ENCODE measurements at regions not wholly inside any gene's neighbourhood (a gene's known extent, or its start where the extent isn't known, plus 50 kb on each side); places are given as distances from the start of the nearest gene placed in this dataset.
A peak's percentile ranks its signal among the peaks of the same experiment; 100 is the strongest.

GRCh38 chr22:34102633-34103032 is 182.4 kb upstream of the LARGE1 start:
- TF ChIP-seq, protein P1, sequence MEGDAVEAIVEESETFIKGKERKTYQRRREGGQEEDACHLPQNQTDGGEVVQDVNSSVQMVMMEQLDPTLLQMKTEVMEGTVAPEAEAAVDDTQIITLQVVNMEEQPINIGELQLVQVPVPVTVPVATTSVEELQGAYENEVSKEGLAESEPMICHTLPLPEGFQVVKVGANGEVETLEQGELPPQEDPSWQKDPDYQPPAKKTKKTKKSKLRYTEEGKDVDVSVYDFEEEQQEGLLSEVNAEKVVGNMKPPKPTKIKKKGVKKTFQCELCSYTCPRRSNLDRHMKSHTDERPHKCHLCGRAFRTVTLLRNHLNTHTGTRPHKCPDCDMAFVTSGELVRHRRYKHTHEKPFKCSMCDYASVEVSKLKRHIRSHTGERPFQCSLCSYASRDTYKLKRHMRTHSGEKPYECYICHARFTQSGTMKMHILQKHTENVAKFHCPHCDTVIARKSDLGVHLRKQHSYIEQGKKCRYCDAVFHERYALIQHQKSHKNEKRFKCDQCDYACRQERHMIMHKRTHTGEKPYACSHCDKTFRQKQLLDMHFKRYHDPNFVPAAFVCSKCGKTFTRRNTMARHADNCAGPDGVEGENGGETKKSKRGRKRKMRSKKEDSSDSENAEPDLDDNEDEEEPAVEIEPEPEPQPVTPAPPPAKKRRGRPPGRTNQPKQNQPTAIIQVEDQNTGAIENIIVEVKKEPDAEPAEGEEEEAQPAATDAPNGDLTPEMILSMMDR (IDR thresholded peaks at IDR 0.05), result no peak
- no peak overlapping the region for H3K27ac ChIP-seq
- DNase-seq, result no peak
- intact Hi-C loops (cut with DNase I; ENCODE audit: low total_unique reads), result loop anchor here (10.0 kb wide), 1 partner anchor 798 kb away; no protein-coding TSS in a partner anchor
- no peaks in the 10 kb centered on the region for H3K36me3 ChIP-seq
- no peaks in the 10 kb centered on the region for H3K9me3 ChIP-seq
- H3K4me3 ChIP-seq, result no peak overlapping the region
- H3K27me3 ChIP-seq, result peaks cover 0 to 8% of the 10 kb centered on the region in 2 donors
- no peaks in the 10 kb centered on the region for H3K4me1 ChIP-seq

DNA sequence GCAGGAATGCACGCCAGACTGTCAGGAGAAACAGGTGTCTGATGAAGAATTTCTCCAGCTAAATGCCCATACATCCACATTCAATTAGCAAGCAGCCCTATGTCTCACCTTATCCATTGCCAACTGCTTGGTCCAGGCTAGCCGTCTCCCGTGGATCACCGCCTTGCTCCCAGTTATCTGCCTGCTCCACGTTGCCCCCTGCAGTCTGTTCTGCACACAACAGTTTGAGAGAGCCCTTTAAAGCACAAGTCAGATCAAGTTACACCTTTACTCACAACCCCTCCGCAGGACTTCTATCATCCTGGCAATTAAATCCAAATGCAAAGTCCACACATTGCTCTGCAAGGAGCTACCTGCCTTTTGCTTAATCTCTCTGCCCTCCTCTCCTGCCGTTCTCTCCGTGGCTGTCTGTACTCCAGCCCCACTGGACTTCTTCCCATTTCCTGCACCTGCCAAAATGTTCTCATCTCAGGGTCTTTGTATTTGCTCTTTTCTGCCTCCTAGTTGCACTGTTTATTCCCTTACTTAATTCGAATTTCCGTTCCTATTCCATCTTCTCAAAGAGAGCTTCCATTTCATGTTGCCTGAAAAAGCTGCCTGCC is 185.3 kb upstream of the LARGE1 start:
- intact Hi-C loops (cut with DNase I; ENCODE audit: low total_unique reads), result loop anchor here (5.0 to 10.0 kb wide), 3 partner anchors 178 to 801 kb away; no protein-coding TSS in a partner anchor
- Histone ChIP-seq H3K27me3 (peaks cover 0 to 6% of the 10 kb centered on the region in 2 donors), H3K36me3 (no peaks in the 10 kb centered on the region), H3K27ac (no peak overlapping the region), H3K9me3 (no peaks in the 10 kb centered on the region), H3K4me1 (no peaks in the 10 kb centered on the region), H3K4me3 (no peak overlapping the region)
- TF ChIP-seq, protein P1 (IDR thresholded peaks at IDR 0.05), result peak; percentile 46 to 55
- DNase-seq, result peak; percentile 51 to 67

GRCh38 chr22:34108168-34108567 is 187.9 kb upstream of the LARGE1 start:
- TF ChIP-seq, protein P1 (IDR thresholded peaks at IDR 0.05), result no peak
- H3K36me3 ChIP-seq, result no peaks in the 10 kb centered on the region
- no peak overlapping the region for H3K27ac ChIP-seq
- intact Hi-C loops (cut with DNase I; ENCODE audit: low total_unique reads), result loop anchor here (5.0 to 10.0 kb wide), 3 partner anchors 181 to 803 kb away; no protein-coding TSS in a partner anchor
- H3K4me3 ChIP-seq, result no peak overlapping the region
- no peak for DNase-seq
- H3K27me3 ChIP-seq, result peaks cover 0 to 6% of the 10 kb centered on the region in 2 donors
- H3K9me3 ChIP-seq, result no peaks in the 10 kb centered on the region
- no peaks in the 10 kb centered on the region for H3K4me1 ChIP-seq

DNA sequence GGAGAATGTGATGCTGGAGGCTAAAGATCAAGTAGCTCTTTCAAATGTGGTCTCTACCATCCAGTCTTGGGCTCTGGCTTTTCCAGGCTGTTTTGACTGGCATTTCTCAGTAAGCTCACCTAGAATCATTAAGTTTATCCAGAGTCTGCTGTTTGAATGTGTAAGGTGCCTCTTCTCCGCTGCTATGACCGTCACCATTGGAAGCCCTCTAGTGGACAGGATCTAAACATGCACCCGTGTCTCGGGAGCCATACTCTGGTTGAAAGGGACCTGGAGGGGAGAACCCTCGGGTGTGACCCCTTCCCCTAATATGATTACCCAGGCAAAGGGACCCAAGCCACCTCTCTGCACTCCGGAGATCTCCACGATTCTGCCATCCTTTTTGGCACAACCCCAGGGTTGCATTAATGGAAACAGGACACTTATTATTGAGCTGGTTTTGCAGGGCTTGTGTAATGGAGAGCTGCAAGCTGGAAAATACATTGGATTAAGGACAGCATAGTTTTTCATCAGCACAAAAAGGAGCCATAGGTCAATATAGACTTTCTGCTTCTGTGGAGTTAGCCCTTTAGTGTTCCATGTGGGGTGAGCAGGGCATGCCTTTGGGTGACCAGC is 191.0 kb upstream of the LARGE1 start:
- Histone ChIP-seq H3K4me3 (no peak overlapping the region), H3K36me3 (no peaks in the 10 kb centered on the region), H3K9me3 (no peaks in the 10 kb centered on the region), H3K4me1 (no peaks in the 10 kb centered on the region), H3K27ac (no peak overlapping the region), H3K27me3 (no peaks in the 10 kb centered on the region)
- DNase-seq, result peak in 1 of 2 donors; percentile 30
- intact Hi-C loops (cut with DNase I; ENCODE audit: low total_unique reads), result no loop called here
- TF ChIP-seq, protein P1 (IDR thresholded peaks at IDR 0.05), result peak; percentile 49 to 56

DNA sequence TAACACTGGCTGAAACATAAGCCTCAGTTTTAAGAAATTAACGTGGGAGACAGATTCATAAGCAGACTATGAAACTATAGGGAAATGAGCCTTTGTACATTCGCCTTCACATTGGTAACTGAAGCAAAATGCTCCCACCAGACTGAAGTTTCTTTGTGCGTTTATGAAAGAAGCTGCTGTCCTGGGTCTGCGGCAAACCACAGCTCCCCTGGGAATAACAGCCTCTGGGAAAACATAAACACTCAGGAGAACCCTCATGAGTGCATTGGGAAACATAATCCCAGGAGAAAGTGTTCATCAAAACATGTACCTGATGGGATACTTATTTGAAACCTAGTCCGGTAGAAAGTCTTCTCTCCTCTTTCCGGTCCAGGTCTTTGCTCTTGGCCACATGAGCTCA is 193.1 kb upstream of the LARGE1 start:
- TF ChIP-seq, protein P1 (IDR thresholded peaks at IDR 0.05), result no peak
- no peak overlapping the region for H3K27ac ChIP-seq
- intact Hi-C loops (cut with DNase I; ENCODE audit: low total_unique reads), result no loop called here

More for the DNA sequence above, 193.1 kb upstream of the LARGE1 start:
- H3K27me3 ChIP-seq, result no peaks in the 10 kb centered on the region
- no peak for DNase-seq
- no peak overlapping the region for H3K4me3 ChIP-seq
- no peaks in the 10 kb centered on the region for H3K4me1 ChIP-seq
- H3K9me3 ChIP-seq, result no peaks in the 10 kb centered on the region
- no peaks in the 10 kb centered on the region for H3K36me3 ChIP-seq

All from tibial artery (tissue), 4 donors.